ENCODE measurements at regions not wholly inside any gene's neighbourhood (a gene's known extent, or its start where the extent isn't known, plus 50 kb on each side); places are given as distances from the start of the nearest gene placed in this dataset.

- no peak for DNase-seq (ENCODE audit: low spot score)
Observed at GRCh38 chr3:107969994-107970819, 120.6 kb downstream of the CD47 start.

GRCh38 chr3:107969525-107969924, 121.3 kb downstream of the CD47 start:
- no peak for DNase-seq (ENCODE audit: low spot score)

GRCh38 chr3:107966276-107966675, 124.6 kb downstream of the CD47 start:
- no peak for DNase-seq (ENCODE audit: low spot score)

GRCh38 chr3:107965136-107965655, 125.6 kb downstream of the CD47 start:
- DNase-seq (ENCODE audit: low spot score): no peak

GRCh38 chr3:107963581-107963980, 127.2 kb downstream of the CD47 start:
- DNase-seq (ENCODE audit: low spot score): no peak

GRCh38 chr3:107962946-107963345, 127.9 kb downstream of the CD47 start:
- DNase-seq (ENCODE audit: low spot score): no peak

- DNase-seq (ENCODE audit: low spot score): no peak
Observed at GRCh38 chr3:107962037-107962436, 128.8 kb downstream of the CD47 start.

GRCh38 chr3:107959550-107960154, 131.2 kb downstream of the CD47 start:
- DNase-seq (ENCODE audit: low spot score): no peak

- no peak for DNase-seq (ENCODE audit: low spot score)
Observed at GRCh38 chr3:107958146-107958545, 132.7 kb downstream of the CD47 start.

- no peak for DNase-seq (ENCODE audit: low spot score)
Observed at GRCh38 chr3:107956991-107957900, 133.6 kb downstream of the CD47 start.

GRCh38 chr3:107954845-107955244, 136.0 kb downstream of the CD47 start:
- no peak for DNase-seq (ENCODE audit: low spot score)

- DNase-seq (ENCODE audit: low spot score): no peak
Observed at GRCh38 chr3:107953722-107954121, 137.1 kb downstream of the CD47 start.

GRCh38 chr3:107951126-107951525, 139.7 kb downstream of the CD47 start:
- DNase-seq (ENCODE audit: low spot score): no peak

GRCh38 chr3:107950417-107950816, 140.4 kb downstream of the CD47 start:
- DNase-seq (ENCODE audit: low spot score): no peak

- no peak for DNase-seq (ENCODE audit: low spot score)
Observed at GRCh38 chr3:107949394-107949970, 141.3 kb downstream of the CD47 start.

- DNase-seq (ENCODE audit: low spot score): no peak
Observed at GRCh38 chr3:107947203-107947602, 143.6 kb downstream of the CD47 start.

- DNase-seq (ENCODE audit: low spot score): no peak
Observed at GRCh38 chr3:107946700-107947099, 144.1 kb downstream of the CD47 start.

- no peak for DNase-seq (ENCODE audit: low spot score)
Observed at GRCh38 chr3:107945417-107946094, 145.3 kb downstream of the CD47 start.

GRCh38 chr3:107943786-107944523, 146.9 kb downstream of the CD47 start:
- DNase-seq (ENCODE audit: low spot score): no peak

- no peak for DNase-seq (ENCODE audit: low spot score)
Observed at GRCh38 chr3:107942951-107943749, 147.7 kb downstream of the CD47 start.
